ENCODE measurements at regions not wholly inside any gene's neighbourhood (a gene's known extent, or its start where the extent isn't known, plus 50 kb on each side); places are given as distances from the start of the nearest gene placed in this dataset.

- no peak overlapping the region for H3K27ac ChIP-seq
- intact Hi-C loops (cut with DNase I), result no loop called here
- TF ChIP-seq CTCF (IDR thresholded peaks at IDR 0.05), result no peak
- TF ChIP-seq POLR2A (IDR thresholded peaks at IDR 0.05), result no peak
- no peaks in the 10 kb centered on the region for H3K36me3 ChIP-seq (replicated peaks in 1 of 2)
- 54 to 66% (median 60%) methylated on average over 2 to 5 of the region's 5 CpGs for WGBS, 4 donors
- DNase-seq, result no peak
- no peaks in the 10 kb centered on the region for H3K9me3 ChIP-seq (replicated peaks in 1 of 3)
- no peak overlapping the region for H3K4me3 ChIP-seq
- H3K4me1 ChIP-seq (replicated peaks in 1 of 2), result no peaks in the 10 kb centered on the region
- H3K27me3 ChIP-seq, result peaks cover 3% of the 10 kb centered on the region
Measured at GRCh38 chrX:118216509-118216908, 99.9 kb upstream of the KLHL13 start.

- no peaks in the 10 kb centered on the region for H3K9me3 ChIP-seq (replicated peaks in 1 of 3)
- TF ChIP-seq POLR2A (IDR thresholded peaks at IDR 0.05) (no peak), CTCF (IDR thresholded peaks at IDR 0.05) (no peak)
- H3K27me3 ChIP-seq, result peaks cover 3% of the 10 kb centered on the region
- 76 to 87% (median 82%) methylated on average over 5 of the region's 5 CpGs for WGBS, 4 donors
- intact Hi-C loops (cut with DNase I), result no loop called here
- no peaks in the 10 kb centered on the region for H3K4me1 ChIP-seq (replicated peaks in 1 of 2)
- no peak overlapping the region for H3K27ac ChIP-seq
- H3K4me3 ChIP-seq, result no peak overlapping the region
- DNase-seq, result no peak
- H3K36me3 ChIP-seq (replicated peaks in 1 of 2), result no peaks in the 10 kb centered on the region
Measured at GRCh38 chrX:118218079-118218478, 101.5 kb upstream of the KLHL13 start.

GRCh38 chrX:118218940-118219339 is 102.3 kb upstream of the KLHL13 start:
- Histone ChIP-seq H3K9me3 (replicated peaks in 1 of 3) (no peaks in the 10 kb centered on the region), H3K4me3 (no peak overlapping the region), H3K27me3 (peaks cover 3% of the 10 kb centered on the region), H3K36me3 (replicated peaks in 1 of 2) (no peaks in the 10 kb centered on the region), H3K4me1 (replicated peaks in 1 of 2) (no peaks in the 10 kb centered on the region), H3K27ac (no peak overlapping the region)
- 69 to 82% (median 76%) methylated on average over 5 of the region's 5 CpGs for WGBS, 4 donors
- TF ChIP-seq POLR2A (IDR thresholded peaks at IDR 0.05), result no peak
- no peak for TF ChIP-seq CTCF (IDR thresholded peaks at IDR 0.05)
- no peak for DNase-seq
- intact Hi-C loops (cut with DNase I), result no loop called here

- whole genome bisulfite sequencing, 4 donors, result 94 to 96% (median 95%) methylated on average over 1 of the region's 1 CpG
- Histone ChIP-seq H3K27me3 (peaks cover 3% of the 10 kb centered on the region), H3K36me3 (replicated peaks in 1 of 2) (no peaks in the 10 kb centered on the region), H3K27ac (no peak overlapping the region), H3K4me1 (replicated peaks in 1 of 2) (no peaks in the 10 kb centered on the region), H3K4me3 (no peak overlapping the region), H3K9me3 (replicated peaks in 1 of 3) (no peaks in the 10 kb centered on the region)
- DNase-seq, result no peak
- intact Hi-C loops (cut with DNase I), result no loop called here
- TF ChIP-seq CTCF (IDR thresholded peaks at IDR 0.05) (no peak), POLR2A (IDR thresholded peaks at IDR 0.05) (no peak)
Measured at GRCh38 chrX:118219866-118220265, 103.3 kb upstream of the KLHL13 start.

Measured in adrenal gland (tissue), 9 donors.